ENCODE measurements at regions not wholly inside any gene's neighbourhood (a gene's known extent, or its start where the extent isn't known, plus 50 kb on each side); places are given as distances from the start of the nearest gene placed in this dataset.
A peak's percentile ranks its signal among the peaks of the same experiment; 100 is the strongest.

GRCh38 chr15:62896969-62897486, 145.5 kb upstream of the TPM1 start:
- Histone ChIP-seq H3K4me3 (ENCODE audit: low read depth in 1 of 2, low read length in 2 of 2) (peak overlapping the region in 1 of 2 donors; percentile 33), H3K27me3 (ENCODE audit: low read depth, low read length) (no peaks in the 10 kb centered on the region), H3K4me1 (ENCODE audit: control insufficient read depth in 1 of 2, insufficient read depth in 2 of 2, low read length in 2 of 2) (peaks cover 18 to 21% of the 10 kb centered on the region in 2 donors), H3K27ac (ENCODE audit: low read length) (peak overlapping the region; percentile 87), H3K9me3 (ENCODE audit: control insufficient read depth in 1 of 2, low read length in 2 of 2) (no peaks in the 10 kb centered on the region), H3K36me3 (ENCODE audit: control insufficient read depth in 1 of 2, insufficient read depth in 2 of 2, low read length in 2 of 2) (peaks cover 0 to 7% of the 10 kb centered on the region in 2 donors)

DNA sequence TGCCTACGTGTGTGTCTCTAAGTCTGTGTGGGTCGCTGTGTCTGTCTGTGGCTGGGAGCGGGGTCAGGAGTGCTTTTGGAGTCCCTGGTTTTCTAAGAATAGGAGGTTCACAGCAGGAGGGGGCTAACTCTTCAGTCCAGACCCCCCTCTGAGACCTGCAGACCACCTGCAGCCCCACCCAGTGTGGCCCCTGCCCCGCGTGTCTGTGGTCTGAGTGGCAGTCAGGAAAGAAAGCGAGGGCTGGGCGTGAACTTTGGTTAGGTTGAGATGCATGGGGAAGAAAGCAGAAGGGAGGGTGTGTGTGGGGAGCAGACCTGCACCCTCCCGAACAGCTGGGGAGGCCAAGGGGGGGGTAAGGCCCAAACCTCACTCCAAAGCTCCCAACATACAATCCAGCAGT, 144.9 kb upstream of the TPM1 start:
- Histone ChIP-seq H3K27me3 (ENCODE audit: low read depth, low read length) (no peaks in the 10 kb centered on the region), H3K9me3 (ENCODE audit: control insufficient read depth in 1 of 2, low read length in 2 of 2) (no peaks in the 10 kb centered on the region), H3K36me3 (ENCODE audit: control insufficient read depth in 1 of 2, insufficient read depth in 2 of 2, low read length in 2 of 2) (peaks cover 0 to 7% of the 10 kb centered on the region in 2 donors), H3K4me3 (ENCODE audit: low read depth in 1 of 2, low read length in 2 of 2) (peak overlapping the region in 1 of 2 donors; percentile 33), H3K4me1 (ENCODE audit: control insufficient read depth in 1 of 2, insufficient read depth in 2 of 2, low read length in 2 of 2) (peaks cover 18 to 21% of the 10 kb centered on the region in 2 donors), H3K27ac (ENCODE audit: low read length) (peak overlapping the region; percentile 84)

GRCh38 chr15:62899090-62899493, 143.5 kb upstream of the TPM1 start:
- Histone ChIP-seq H3K4me3 (ENCODE audit: low read depth in 1 of 2, low read length in 2 of 2) (no peak overlapping the region), H3K27me3 (ENCODE audit: low read depth, low read length) (no peaks in the 10 kb centered on the region), H3K9me3 (ENCODE audit: control insufficient read depth in 1 of 2, low read length in 2 of 2) (no peaks in the 10 kb centered on the region), H3K27ac (ENCODE audit: low read length) (peak overlapping the region; percentile 84), H3K36me3 (ENCODE audit: control insufficient read depth in 1 of 2, insufficient read depth in 2 of 2, low read length in 2 of 2) (peaks cover 0 to 7% of the 10 kb centered on the region in 2 donors), H3K4me1 (ENCODE audit: control insufficient read depth in 1 of 2, insufficient read depth in 2 of 2, low read length in 2 of 2) (peaks cover 18 to 22% of the 10 kb centered on the region in 2 donors)

- Histone ChIP-seq H3K27ac (ENCODE audit: low read length) (peak overlapping the region; percentile 66), H3K9me3 (ENCODE audit: control insufficient read depth in 1 of 2, low read length in 2 of 2) (no peaks in the 10 kb centered on the region), H3K4me1 (ENCODE audit: control insufficient read depth in 1 of 2, insufficient read depth in 2 of 2, low read length in 2 of 2) (peaks cover 18 to 22% of the 10 kb centered on the region in 2 donors)
These were observed 142.3 kb upstream of the TPM1 start for GRCh38 chr15:62900071-62900802.

GRCh38 chr15:62901087-62901486, 141.5 kb upstream of the TPM1 start:
- H3K27me3 ChIP-seq (ENCODE audit: low read depth, low read length) = no peaks in the 10 kb centered on the region
- peaks cover 13 to 14% of the 10 kb centered on the region in 2 donors for H3K4me1 ChIP-seq (ENCODE audit: control insufficient read depth in 1 of 2, insufficient read depth in 2 of 2, low read length in 2 of 2)
- H3K27ac ChIP-seq (ENCODE audit: low read length) = peak overlapping the region; percentile 66
- H3K9me3 ChIP-seq (ENCODE audit: control insufficient read depth in 1 of 2, low read length in 2 of 2) = no peaks in the 10 kb centered on the region
- H3K36me3 ChIP-seq (ENCODE audit: control insufficient read depth in 1 of 2, insufficient read depth in 2 of 2, low read length in 2 of 2) = peaks cover 0 to 5% of the 10 kb centered on the region in 2 donors
- peak overlapping the region in 1 of 2 donors; percentile 10 for H3K4me3 ChIP-seq (ENCODE audit: low read depth in 1 of 2, low read length in 2 of 2)

More at GRCh38 chr15:62900071-62900802, 142.3 kb upstream of the TPM1 start:
- Histone ChIP-seq H3K27me3 (ENCODE audit: low read depth, low read length) (no peaks in the 10 kb centered on the region), H3K4me3 (ENCODE audit: low read depth in 1 of 2, low read length in 2 of 2) (no peak overlapping the region), H3K36me3 (ENCODE audit: control insufficient read depth in 1 of 2, insufficient read depth in 2 of 2, low read length in 2 of 2) (peaks cover 0 to 7% of the 10 kb centered on the region in 2 donors)

GRCh38 chr15:62901909-62902546, 140.5 kb upstream of the TPM1 start:
- Histone ChIP-seq H3K4me3 (ENCODE audit: low read depth in 1 of 2, low read length in 2 of 2) (no peak overlapping the region), H3K36me3 (ENCODE audit: control insufficient read depth in 1 of 2, insufficient read depth in 2 of 2, low read length in 2 of 2) (no peaks in the 10 kb centered on the region), H3K27ac (ENCODE audit: low read length) (no peak overlapping the region), H3K27me3 (ENCODE audit: low read depth, low read length) (no peaks in the 10 kb centered on the region), H3K4me1 (ENCODE audit: control insufficient read depth in 1 of 2, insufficient read depth in 2 of 2, low read length in 2 of 2) (peaks cover 4 to 13% of the 10 kb centered on the region in 2 donors), H3K9me3 (ENCODE audit: control insufficient read depth in 1 of 2, low read length in 2 of 2) (no peaks in the 10 kb centered on the region)

- Histone ChIP-seq H3K9me3 (ENCODE audit: control insufficient read depth in 1 of 2, low read length in 2 of 2) (no peaks in the 10 kb centered on the region), H3K4me3 (ENCODE audit: low read depth in 1 of 2, low read length in 2 of 2) (no peak overlapping the region), H3K27me3 (ENCODE audit: low read depth, low read length) (no peaks in the 10 kb centered on the region), H3K27ac (ENCODE audit: low read length) (no peak overlapping the region), H3K36me3 (ENCODE audit: control insufficient read depth in 1 of 2, insufficient read depth in 2 of 2, low read length in 2 of 2) (no peaks in the 10 kb centered on the region), H3K4me1 (ENCODE audit: control insufficient read depth in 1 of 2, insufficient read depth in 2 of 2, low read length in 2 of 2) (peaks cover 0 to 19% of the 10 kb centered on the region in 2 donors)
These were observed 139.7 kb upstream of the TPM1 start for GRCh38 chr15:62902821-62903220.

DNA sequence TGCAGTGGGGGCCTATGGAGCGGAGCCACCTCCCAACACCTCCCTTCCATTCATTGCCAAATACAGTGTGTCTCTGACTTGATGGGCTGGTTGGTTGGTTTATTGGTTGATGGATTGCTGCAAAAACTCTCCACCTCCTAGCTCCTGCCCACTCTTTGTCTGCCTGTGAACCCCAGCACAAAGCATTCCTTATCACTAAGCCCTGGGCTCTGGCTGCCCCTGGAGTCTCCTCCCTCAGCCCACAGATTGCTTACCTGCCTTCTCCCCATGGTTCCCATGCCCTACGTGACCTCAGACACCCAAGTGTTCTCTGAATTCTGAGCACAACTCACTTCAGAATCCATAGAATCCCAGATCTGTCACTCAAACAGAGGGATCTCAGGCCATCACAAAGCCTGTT, 139.1 kb upstream of the TPM1 start:
- Histone ChIP-seq H3K4me1 (ENCODE audit: control insufficient read depth in 1 of 2, insufficient read depth in 2 of 2, low read length in 2 of 2) (peaks cover 0 to 23% of the 10 kb centered on the region in 2 donors), H3K36me3 (ENCODE audit: control insufficient read depth in 1 of 2, insufficient read depth in 2 of 2, low read length in 2 of 2) (no peaks in the 10 kb centered on the region), H3K9me3 (ENCODE audit: control insufficient read depth in 1 of 2, low read length in 2 of 2) (no peaks in the 10 kb centered on the region), H3K27me3 (ENCODE audit: low read depth, low read length) (no peaks in the 10 kb centered on the region), H3K4me3 (ENCODE audit: low read depth in 1 of 2, low read length in 2 of 2) (no peak overlapping the region), H3K27ac (ENCODE audit: low read length) (no peak overlapping the region)

- no peaks in the 10 kb centered on the region for H3K27me3 ChIP-seq (ENCODE audit: low read depth, low read length)
- H3K27ac ChIP-seq (ENCODE audit: low read length) = no peak overlapping the region
- no peaks in the 10 kb centered on the region for H3K36me3 ChIP-seq (ENCODE audit: control insufficient read depth in 1 of 2, insufficient read depth in 2 of 2, low read length in 2 of 2)
- peaks cover 0 to 23% of the 10 kb centered on the region in 2 donors for H3K4me1 ChIP-seq (ENCODE audit: control insufficient read depth in 1 of 2, insufficient read depth in 2 of 2, low read length in 2 of 2)
- H3K9me3 ChIP-seq (ENCODE audit: control insufficient read depth in 1 of 2, low read length in 2 of 2) = no peaks in the 10 kb centered on the region
- no peak overlapping the region for H3K4me3 ChIP-seq (ENCODE audit: low read depth in 1 of 2, low read length in 2 of 2)
These were observed 138.3 kb upstream of the TPM1 start for GRCh38 chr15:62904041-62904910.

DNA sequence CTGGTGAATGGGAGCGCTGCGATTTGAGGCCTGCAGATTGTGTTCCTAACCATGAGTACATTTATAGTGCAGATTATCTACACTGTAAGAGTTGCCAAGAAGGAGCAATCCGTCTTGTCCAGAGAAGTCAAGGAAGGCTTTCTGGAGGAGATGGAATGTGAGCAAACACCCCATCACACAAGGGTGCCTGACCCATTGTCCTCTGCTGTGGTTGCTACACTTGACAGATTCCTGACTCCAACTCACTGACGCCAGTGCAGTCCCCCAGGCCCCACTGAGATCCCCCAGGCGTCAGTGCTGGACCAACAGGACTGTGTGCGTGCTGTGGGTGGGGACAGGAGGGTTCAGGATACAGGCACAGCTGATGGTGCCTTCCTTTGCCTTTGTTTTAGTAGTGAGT, 135.9 kb upstream of the TPM1 start:
- no peaks in the 10 kb centered on the region for H3K9me3 ChIP-seq (ENCODE audit: control insufficient read depth in 1 of 2, low read length in 2 of 2)
- no peak overlapping the region for H3K27ac ChIP-seq (ENCODE audit: low read length)
- H3K36me3 ChIP-seq (ENCODE audit: control insufficient read depth in 1 of 2, insufficient read depth in 2 of 2, low read length in 2 of 2) = no peaks in the 10 kb centered on the region
- H3K4me1 ChIP-seq (ENCODE audit: control insufficient read depth in 1 of 2, insufficient read depth in 2 of 2, low read length in 2 of 2) = peaks cover 0 to 17% of the 10 kb centered on the region in 2 donors
- no peaks in the 10 kb centered on the region for H3K27me3 ChIP-seq (ENCODE audit: low read depth, low read length)
- H3K4me3 ChIP-seq (ENCODE audit: low read depth in 1 of 2, low read length in 2 of 2) = no peak overlapping the region

- H3K9me3 ChIP-seq (ENCODE audit: control insufficient read depth in 1 of 2, low read length in 2 of 2) = no peaks in the 10 kb centered on the region
- peaks cover 0 to 17% of the 10 kb centered on the region in 2 donors for H3K4me1 ChIP-seq (ENCODE audit: control insufficient read depth in 1 of 2, insufficient read depth in 2 of 2, low read length in 2 of 2)
- no peaks in the 10 kb centered on the region for H3K27me3 ChIP-seq (ENCODE audit: low read depth, low read length)
- no peak overlapping the region for H3K27ac ChIP-seq (ENCODE audit: low read length)
- no peaks in the 10 kb centered on the region for H3K36me3 ChIP-seq (ENCODE audit: control insufficient read depth in 1 of 2, insufficient read depth in 2 of 2, low read length in 2 of 2)
- no peak overlapping the region for H3K4me3 ChIP-seq (ENCODE audit: low read depth in 1 of 2, low read length in 2 of 2)
These were observed 135.3 kb upstream of the TPM1 start for GRCh38 chr15:62907275-62907674.

Data from muscle layer of duodenum (tissue), 2 donors.